Endothelial cell of umbilical vein (primary cell): ENCODE measurements at regions not wholly inside any gene's neighbourhood (a gene's known extent, or its start where the extent isn't known, plus 50 kb on each side); places are given as distances from the start of the nearest gene placed in this dataset.

Source experiments
- BruUV-seq: library from RNA; stranded (reverse); fragments of 400-500 nt; replicated peaks from 2 replicates; lab custom pipeline; 2021; lab: Mats Ljungman, UMichigan
- CTCF ChIA-PET: fragments of 300-600, 350-600 bp; sonication (Branson Sonifier 250); formaldehyde crosslinking; loops from one replicate; lab custom pipeline; 2021; ENCODE audit warnings: antibody characterized with exemption, inconsistent platforms; lab: Charles Lee
- POLR2A ChIA-PET: fragments of 300-600, 350-600 bp; sonication (Branson Sonifier 250); formaldehyde crosslinking; loops from one replicate; lab custom pipeline; 2021; ENCODE audit warnings: antibody characterized with exemption, inconsistent platforms; lab: Charles Lee
- DNase-seq: peaks from one replicate; pipeline ENCODE4 v3.0.0-alpha.2; 2011; ENCODE audit warnings: low read depth, low spot score
- FAIRE-seq: peaks from 2 replicates; lab custom pipeline; 2011; peaks lifted over from hg19 to GRCh38; lab: Jason Lieb, UNC
- H2AFZ ChIP-seq: 2 replicates; pipeline ENCODE4 v1.6.0; 2012; ENCODE audit warnings: low read depth, low read length, control low read depth, inconsistent platforms
- H3K27ac ChIP-seq: 2 replicates; pipeline ENCODE4 v1.5.1; 2011; ENCODE audit warnings: low read depth, mild to moderate bottlenecking, control low read depth, low read length, moderate library complexity; ENCODE audit not compliant: insufficient read depth
- H3K27me3 ChIP-seq, 2 experiments: 2 replicates each; pipeline versions ENCODE4 v1.6.0 to v1.6.1; 2011; ENCODE audit warnings: low read length in 2 of 2, mixed read lengths in 1 of 2; ENCODE audit not compliant: control insufficient read depth in 2 of 2, insufficient read depth in 2 of 2
- H3K36me3 ChIP-seq, 2 experiments: 2 replicates in 1 of 2; 3 replicates in 1 of 2; pipeline ENCODE4 v1.5.1; 2011; ENCODE audit warnings: low read length in 2 of 2, mild to moderate bottlenecking in 1 of 2, moderate library complexity in 1 of 2; ENCODE audit not compliant: control insufficient read depth in 2 of 2, insufficient read depth in 2 of 2; ENCODE audit errors: extremely low read depth in 1 of 2
- H3K4me1 ChIP-seq: 3 replicates; pipeline ENCODE4 v1.5.1; 2011; ENCODE audit warnings: mild to moderate bottlenecking, low read length; ENCODE audit not compliant: control insufficient read depth, insufficient read depth; ENCODE audit errors: extremely low read depth
- H3K4me2 ChIP-seq: 2 replicates; pipeline ENCODE4 v1.6.1; 2011; ENCODE audit warnings: low read length, control low read depth, mixed read lengths; ENCODE audit not compliant: insufficient read depth
- H3K4me3 ChIP-seq, 3 experiments: fragments of 200-600 bp in 1 of 3; sonication (generic), shearing (Covaris generic) in 1 of 3; replicated peaks in 1 of 3; 2 replicates each; pipeline ENCODE4 v1.5.1; 2011 to 2016; ENCODE audit warnings: control low read depth in 3 of 3, low read length in 3 of 3, mild to moderate bottlenecking in 2 of 3, inconsistent platforms in 1 of 3, low read depth in 1 of 3, moderate library complexity in 1 of 3; ENCODE audit not compliant: insufficient read depth in 1 of 3
- H3K79me2 ChIP-seq: 2 replicates; pipeline ENCODE4 v1.6.0; 2012; ENCODE audit warnings: low read length, inconsistent platforms; ENCODE audit not compliant: control insufficient read depth, insufficient read depth
- H3K9ac ChIP-seq: replicated peaks from 2 replicates; pipeline ENCODE3; 2011; ENCODE audit warnings: low read length, control low read depth; ENCODE audit not compliant: insufficient read depth; ENCODE audit errors: extremely low read depth
- H3K9me1 ChIP-seq: replicated peaks from 3 replicates; pipeline ENCODE4 v1.6.0; 2011; ENCODE audit warnings: mild to moderate bottlenecking, low read length; ENCODE audit not compliant: control insufficient read depth, insufficient read depth; ENCODE audit errors: extremely low read depth
- H3K9me3 ChIP-seq: replicated peaks from 2 replicates; pipeline ENCODE4 v1.5.1; 2012; ENCODE audit warnings: low read length, inconsistent platforms; ENCODE audit not compliant: control insufficient read depth, insufficient read depth
- H4K20me1 ChIP-seq: replicated peaks from 2 replicates; pipeline ENCODE3; 2011; ENCODE audit warnings: mild to moderate bottlenecking, low read length; ENCODE audit not compliant: control insufficient read depth, insufficient read depth; ENCODE audit errors: extremely low read depth
- EZH2 ChIP-seq: IDR thresholded peaks from 2 replicates; pipeline ENCODE4 v1.6.1; 2012; ENCODE audit warnings: borderline replicate concordance, low read depth, mild to moderate bottlenecking, moderate library complexity, low read length, inconsistent platforms; ENCODE audit not compliant: severe bottlenecking
- FOS ChIP-seq: IDR thresholded peaks from 2 replicates; pipeline ENCODE4 v1.6.1; 2011; ENCODE audit warnings: mild to moderate bottlenecking, low read length, moderate library complexity, borderline replicate concordance; ENCODE audit not compliant: insufficient read depth
- GATA2 ChIP-seq: IDR thresholded peaks from 2 replicates; pipeline ENCODE4 v1.7.0; 2011; ENCODE audit warnings: low read depth, mild to moderate bottlenecking, moderate library complexity, mixed read lengths, low read length; ENCODE audit not compliant: insufficient read length, insufficient read depth
- JUN ChIP-seq: IDR thresholded peaks from 2 replicates; pipeline ENCODE4 v1.6.1; 2011; ENCODE audit warnings: borderline replicate concordance, low read depth; ENCODE audit not compliant: insufficient read length, insufficient read depth
- MYC ChIP-seq: IDR thresholded peaks from one replicate; pipeline ENCODE4 v1.6.1; 2011; ENCODE audit warnings: mild to moderate bottlenecking, low read depth, low read length
- POLR2A ChIP-seq: IDR thresholded peaks from 2 replicates; pipeline ENCODE4 v1.6.1; 2012; ENCODE audit warnings: low read depth, mild to moderate bottlenecking, control low read depth, low read length
- POLR2AphosphoS5 ChIP-seq: IDR thresholded peaks from 2 replicates; pipeline ENCODE4 v1.6.1; 2012; ENCODE audit warnings: low read depth, mild to moderate bottlenecking, control low read depth, low read length, moderate library complexity; ENCODE audit not compliant: insufficient read depth
- dilution Hi-C: fragments of 300-500 bp; cut with MboI; formaldehyde crosslinking; loops from one replicate; pipeline ENCODE4 v1.15.0; 2019; ENCODE audit warnings: low sequenced_read_pairs; ENCODE audit not compliant: extremely low pct_ligation_motif_present
- intact Hi-C: fragments of 100-400 bp; cut with micrococcal nuclease; formaldehyde crosslinking; loops from one replicate; pipeline ENCODE4 v1.10.0; 2022
- TF ChIP-seq, protein P1 (sequence below), 2 donors: IDR thresholded peaks; 1 replicate in 1 of 2; 2 replicates in 1 of 2; pipeline ENCODE4 v1.5.1; 2011; ENCODE audit warnings: low read length in 2 of 2, mild to moderate bottlenecking in 2 of 2, moderate library complexity in 2 of 2, control low read depth in 1 of 2, inconsistent platforms in 1 of 2, low read depth in 1 of 2; ENCODE audit not compliant: insufficient read depth in 1 of 2; ENCODE audit errors: extremely low read depth in 1 of 2
- TF ChIP-seq, protein P2 (sequence below): IDR thresholded peaks from 2 replicates; pipeline ENCODE4 v1.6.1; 2011; ENCODE audit not compliant: insufficient read depth, insufficient read length

DNA sequence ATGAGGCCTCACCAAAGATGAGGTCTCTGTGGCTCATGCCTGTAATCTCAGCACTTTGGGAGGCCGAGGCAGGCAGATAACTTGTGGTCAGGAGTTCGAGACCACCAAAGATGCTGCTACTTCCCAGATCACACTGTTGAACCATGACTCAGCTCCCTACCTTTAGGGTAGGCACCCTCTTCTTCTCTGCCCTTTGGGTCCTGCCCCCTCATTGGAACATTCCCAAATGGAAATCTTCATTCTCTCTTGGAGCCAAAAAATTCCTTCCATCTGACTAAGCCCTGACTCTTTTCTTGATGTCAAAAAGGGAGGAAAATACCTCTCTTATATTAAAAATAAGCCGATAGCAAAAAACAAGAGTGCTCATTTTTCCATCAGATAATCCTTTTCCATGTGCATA, 183.5 kb downstream of the PAX3 start:
- no peak for FAIRE-seq

More for the DNA sequence above, 183.5 kb downstream of the PAX3 start:
- dilution Hi-C loops (no loop called here), intact Hi-C loops (no loop called here)
- ChIA-PET CTCF (no interaction called here), POLR2A (no interaction called here)
- no peak overlapping the region for H2AFZ ChIP-seq
- no peak overlapping the region for H3K4me3 ChIP-seq
- DNase-seq: no peak
- no peak overlapping the region for H3K4me2 ChIP-seq
- no peaks in the 10 kb centered on the region for H3K27me3 ChIP-seq
- no peaks in the 10 kb centered on the region for H3K9me1 ChIP-seq
- no peaks in the 10 kb centered on the region for H3K79me2 ChIP-seq
- no peaks in the 10 kb centered on the region for H3K36me3 ChIP-seq
- no peak overlapping the region for H3K27ac ChIP-seq
- no peak overlapping the region for H3K9ac ChIP-seq
- TF ChIP-seq JUN: no peak
- TF ChIP-seq, protein P1, sequence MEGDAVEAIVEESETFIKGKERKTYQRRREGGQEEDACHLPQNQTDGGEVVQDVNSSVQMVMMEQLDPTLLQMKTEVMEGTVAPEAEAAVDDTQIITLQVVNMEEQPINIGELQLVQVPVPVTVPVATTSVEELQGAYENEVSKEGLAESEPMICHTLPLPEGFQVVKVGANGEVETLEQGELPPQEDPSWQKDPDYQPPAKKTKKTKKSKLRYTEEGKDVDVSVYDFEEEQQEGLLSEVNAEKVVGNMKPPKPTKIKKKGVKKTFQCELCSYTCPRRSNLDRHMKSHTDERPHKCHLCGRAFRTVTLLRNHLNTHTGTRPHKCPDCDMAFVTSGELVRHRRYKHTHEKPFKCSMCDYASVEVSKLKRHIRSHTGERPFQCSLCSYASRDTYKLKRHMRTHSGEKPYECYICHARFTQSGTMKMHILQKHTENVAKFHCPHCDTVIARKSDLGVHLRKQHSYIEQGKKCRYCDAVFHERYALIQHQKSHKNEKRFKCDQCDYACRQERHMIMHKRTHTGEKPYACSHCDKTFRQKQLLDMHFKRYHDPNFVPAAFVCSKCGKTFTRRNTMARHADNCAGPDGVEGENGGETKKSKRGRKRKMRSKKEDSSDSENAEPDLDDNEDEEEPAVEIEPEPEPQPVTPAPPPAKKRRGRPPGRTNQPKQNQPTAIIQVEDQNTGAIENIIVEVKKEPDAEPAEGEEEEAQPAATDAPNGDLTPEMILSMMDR (IDR thresholded peaks at IDR 0.05; ENCODE audit: extremely low read depth in 1 of 2, insufficient read depth in 1 of 2, low read depth in 1 of 2, low read length in 2 of 2): no peak
- no peak for TF ChIP-seq GATA2
- TF ChIP-seq, protein P2, sequence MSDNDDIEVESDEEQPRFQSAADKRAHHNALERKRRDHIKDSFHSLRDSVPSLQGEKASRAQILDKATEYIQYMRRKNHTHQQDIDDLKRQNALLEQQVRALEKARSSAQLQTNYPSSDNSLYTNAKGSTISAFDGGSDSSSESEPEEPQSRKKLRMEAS: no peak
- TF ChIP-seq POLR2A: no peak
- no peak for TF ChIP-seq FOS
- TF ChIP-seq POLR2AphosphoS5: no peak
- TF ChIP-seq EZH2: no peak
- no peak for TF ChIP-seq MYC
- H4K20me1 ChIP-seq: no peaks in the 10 kb centered on the region
- H3K9me3 ChIP-seq: peaks cover 2% of the 10 kb centered on the region
- no TSS peak for BruUV-seq
- H3K4me1 ChIP-seq: no peaks in the 10 kb centered on the region
